ENCODE measurements at regions not wholly inside any gene's neighbourhood (a gene's known extent, or its start where the extent isn't known, plus 50 kb on each side); places are given as distances from the start of the nearest gene placed in this dataset.

GRCh38 chr11:92720385-92720784, 249.1 kb upstream of the MTNR1B start:
- TF ChIP-seq POLR2A (conservative IDR thresholded peaks at IDR 0.05), result no peak
- TF ChIP-seq NFYB (IDR thresholded peaks at IDR 0.05; ENCODE audit: extremely low read depth, insufficient read length), result no peak
- TF ChIP-seq EZH2 (IDR thresholded peaks at IDR 0.05; ENCODE audit: borderline replicate concordance, low read depth, low read length), result no peak
- no peak for TF ChIP-seq CTCF (IDR thresholded peaks at IDR 0.05 in 2 of 3, conservative IDR thresholded peaks at IDR 0.05 in 1 of 3; ENCODE audit: insufficient read depth in 2 of 3, low read depth in 1 of 3, low read length in 3 of 3)
- no peak for TF ChIP-seq TAF1 (IDR thresholded peaks at IDR 0.05; ENCODE audit: control insufficient read depth, extremely low read depth, insufficient read depth, low read length, severe bottlenecking)
- no peak for TF ChIP-seq CTBP1 (IDR thresholded peaks at IDR 0.05; ENCODE audit: borderline replicate concordance)
- no peak for TF ChIP-seq YY1 (IDR thresholded peaks at IDR 0.05; ENCODE audit: borderline replicate concordance in 1 of 3, control insufficient read depth in 1 of 3, extremely low read depth in 1 of 3, insufficient read depth in 3 of 3, insufficient read length in 1 of 3, insufficient replicate concordance in 2 of 3, low read depth in 1 of 3, low read length in 2 of 3)
- TF ChIP-seq, protein P1, sequence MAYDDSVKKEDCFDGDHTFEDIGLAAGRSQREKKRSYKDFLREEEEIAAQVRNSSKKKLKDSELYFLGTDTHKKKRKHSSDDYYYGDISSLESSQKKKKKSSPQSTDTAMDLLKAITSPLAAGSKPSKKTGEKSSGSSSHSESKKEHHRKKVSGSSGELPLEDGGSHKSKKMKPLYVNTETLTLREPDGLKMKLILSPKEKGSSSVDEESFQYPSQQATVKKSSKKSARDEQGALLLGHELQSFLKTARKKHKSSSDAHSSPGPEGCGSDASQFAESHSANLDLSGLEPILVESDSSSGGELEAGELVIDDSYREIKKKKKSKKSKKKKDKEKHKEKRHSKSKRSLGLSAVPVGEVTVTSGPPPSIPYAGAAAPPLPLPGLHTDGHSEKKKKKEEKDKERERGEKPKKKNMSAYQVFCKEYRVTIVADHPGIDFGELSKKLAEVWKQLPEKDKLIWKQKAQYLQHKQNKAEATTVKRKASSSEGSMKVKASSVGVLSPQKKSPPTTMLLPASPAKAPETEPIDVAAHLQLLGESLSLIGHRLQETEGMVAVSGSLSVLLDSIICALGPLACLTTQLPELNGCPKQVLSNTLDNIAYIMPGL (CRISPR knock-in tag; IDR thresholded peaks at IDR 0.05), result no peak
- TF ChIP-seq, protein P2, sequence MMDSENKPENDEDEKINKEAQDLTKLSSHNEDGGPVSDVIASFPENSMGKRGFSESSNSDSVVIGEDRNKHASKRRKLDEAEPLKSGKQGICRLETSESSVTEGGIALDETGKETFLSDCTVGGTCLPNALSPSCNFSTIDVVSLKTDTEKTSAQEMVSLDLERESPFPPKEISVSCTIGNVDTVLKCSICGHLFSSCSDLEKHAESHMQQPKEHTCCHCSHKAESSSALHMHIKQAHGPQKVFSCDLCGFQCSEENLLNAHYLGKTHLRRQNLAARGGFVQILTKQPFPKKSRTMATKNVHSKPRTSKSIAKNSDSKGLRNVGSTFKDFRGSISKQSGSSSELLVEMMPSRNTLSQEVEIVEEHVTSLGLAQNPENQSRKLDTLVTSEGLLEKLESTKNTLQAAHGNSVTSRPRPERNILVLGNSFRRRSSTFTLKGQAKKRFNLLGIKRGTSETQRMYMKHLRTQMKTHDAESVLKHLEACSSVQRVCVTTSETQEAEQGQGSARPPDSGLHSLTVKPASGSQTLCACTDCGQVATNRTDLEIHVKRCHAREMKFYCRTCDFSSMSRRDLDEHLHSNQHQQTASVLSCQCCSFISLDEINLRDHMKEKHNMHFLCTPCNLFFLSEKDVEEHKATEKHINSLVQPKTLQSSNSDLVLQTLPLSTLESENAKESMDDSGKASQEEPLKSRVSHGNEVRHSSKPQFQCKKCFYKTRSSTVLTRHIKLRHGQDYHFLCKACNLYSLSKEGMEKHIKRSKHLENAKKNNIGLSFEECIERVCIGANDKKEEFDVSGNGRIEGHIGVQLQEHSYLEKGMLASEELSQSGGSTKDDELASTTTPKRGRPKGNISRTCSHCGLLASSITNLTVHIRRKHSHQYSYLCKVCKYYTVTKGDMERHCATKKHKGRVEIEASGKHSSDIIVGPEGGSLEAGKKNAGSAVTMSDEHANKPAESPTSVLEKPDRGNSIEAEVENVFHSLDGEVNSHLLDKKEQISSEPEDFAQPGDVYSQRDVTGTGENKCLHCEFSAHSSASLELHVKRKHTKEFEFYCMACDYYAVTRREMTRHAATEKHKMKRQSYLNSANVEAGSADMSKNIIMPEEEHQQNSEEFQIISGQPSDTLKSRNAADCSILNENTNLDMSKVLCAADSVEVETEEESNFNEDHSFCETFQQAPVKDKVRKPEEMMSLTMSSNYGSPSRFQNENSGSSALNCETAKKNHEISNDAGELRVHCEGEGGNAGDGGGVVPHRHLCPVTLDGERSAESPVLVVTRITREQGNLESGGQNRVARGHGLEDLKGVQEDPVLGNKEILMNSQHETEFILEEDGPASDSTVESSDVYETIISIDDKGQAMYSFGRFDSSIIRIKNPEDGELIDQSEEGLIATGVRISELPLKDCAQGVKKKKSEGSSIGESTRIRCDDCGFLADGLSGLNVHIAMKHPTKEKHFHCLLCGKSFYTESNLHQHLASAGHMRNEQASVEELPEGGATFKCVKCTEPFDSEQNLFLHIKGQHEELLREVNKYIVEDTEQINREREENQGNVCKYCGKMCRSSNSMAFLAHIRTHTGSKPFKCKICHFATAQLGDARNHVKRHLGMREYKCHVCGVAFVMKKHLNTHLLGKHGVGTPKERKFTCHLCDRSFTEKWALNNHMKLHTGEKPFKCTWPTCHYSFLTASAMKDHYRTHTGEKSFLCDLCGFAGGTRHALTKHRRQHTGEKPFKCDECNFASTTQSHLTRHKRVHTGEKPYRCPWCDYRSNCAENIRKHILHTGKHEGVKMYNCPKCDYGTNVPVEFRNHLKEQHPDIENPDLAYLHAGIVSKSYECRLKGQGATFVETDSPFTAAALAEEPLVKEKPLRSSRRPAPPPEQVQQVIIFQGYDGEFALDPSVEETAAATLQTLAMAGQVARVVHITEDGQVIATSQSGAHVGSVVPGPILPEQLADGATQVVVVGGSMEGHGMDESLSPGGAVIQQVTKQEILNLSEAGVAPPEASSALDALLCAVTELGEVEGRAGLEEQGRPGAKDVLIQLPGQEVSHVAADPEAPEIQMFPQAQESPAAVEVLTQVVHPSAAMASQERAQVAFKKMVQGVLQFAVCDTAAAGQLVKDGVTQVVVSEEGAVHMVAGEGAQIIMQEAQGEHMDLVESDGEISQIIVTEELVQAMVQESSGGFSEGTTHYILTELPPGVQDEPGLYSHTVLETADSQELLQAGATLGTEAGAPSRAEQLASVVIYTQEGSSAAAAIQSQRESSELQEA (IDR thresholded peaks at IDR 0.05; ENCODE audit: low read depth), result no peak
- TF ChIP-seq, protein P3, sequence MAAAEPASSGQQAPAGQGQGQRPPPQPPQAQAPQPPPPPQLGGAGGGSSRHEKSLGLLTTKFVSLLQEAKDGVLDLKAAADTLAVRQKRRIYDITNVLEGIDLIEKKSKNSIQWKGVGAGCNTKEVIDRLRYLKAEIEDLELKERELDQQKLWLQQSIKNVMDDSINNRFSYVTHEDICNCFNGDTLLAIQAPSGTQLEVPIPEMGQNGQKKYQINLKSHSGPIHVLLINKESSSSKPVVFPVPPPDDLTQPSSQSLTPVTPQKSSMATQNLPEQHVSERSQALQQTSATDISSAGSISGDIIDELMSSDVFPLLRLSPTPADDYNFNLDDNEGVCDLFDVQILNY (CRISPR knock-in tag; IDR thresholded peaks at IDR 0.05), result no peak
- no peak for TF ChIP-seq FOXJ2 (tag; IDR thresholded peaks at IDR 0.05)
- TF ChIP-seq, protein P4, sequence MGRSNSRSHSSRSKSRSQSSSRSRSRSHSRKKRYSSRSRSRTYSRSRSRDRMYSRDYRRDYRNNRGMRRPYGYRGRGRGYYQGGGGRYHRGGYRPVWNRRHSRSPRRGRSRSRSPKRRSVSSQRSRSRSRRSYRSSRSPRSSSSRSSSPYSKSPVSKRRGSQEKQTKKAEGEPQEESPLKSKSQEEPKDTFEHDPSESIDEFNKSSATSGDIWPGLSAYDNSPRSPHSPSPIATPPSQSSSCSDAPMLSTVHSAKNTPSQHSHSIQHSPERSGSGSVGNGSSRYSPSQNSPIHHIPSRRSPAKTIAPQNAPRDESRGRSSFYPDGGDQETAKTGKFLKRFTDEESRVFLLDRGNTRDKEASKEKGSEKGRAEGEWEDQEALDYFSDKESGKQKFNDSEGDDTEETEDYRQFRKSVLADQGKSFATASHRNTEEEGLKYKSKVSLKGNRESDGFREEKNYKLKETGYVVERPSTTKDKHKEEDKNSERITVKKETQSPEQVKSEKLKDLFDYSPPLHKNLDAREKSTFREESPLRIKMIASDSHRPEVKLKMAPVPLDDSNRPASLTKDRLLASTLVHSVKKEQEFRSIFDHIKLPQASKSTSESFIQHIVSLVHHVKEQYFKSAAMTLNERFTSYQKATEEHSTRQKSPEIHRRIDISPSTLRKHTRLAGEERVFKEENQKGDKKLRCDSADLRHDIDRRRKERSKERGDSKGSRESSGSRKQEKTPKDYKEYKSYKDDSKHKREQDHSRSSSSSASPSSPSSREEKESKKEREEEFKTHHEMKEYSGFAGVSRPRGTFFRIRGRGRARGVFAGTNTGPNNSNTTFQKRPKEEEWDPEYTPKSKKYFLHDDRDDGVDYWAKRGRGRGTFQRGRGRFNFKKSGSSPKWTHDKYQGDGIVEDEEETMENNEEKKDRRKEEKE (IDR thresholded peaks at IDR 0.05; ENCODE audit: borderline replicate concordance in 1 of 2, control insufficient read depth in 1 of 2, low read depth in 2 of 2, low read length in 1 of 2), result no peak

Data from K562 (cell line).